ENCODE measurements at regions not wholly inside any gene's neighbourhood (a gene's known extent, or its start where the extent isn't known, plus 50 kb on each side); places are given as distances from the start of the nearest gene placed in this dataset.

DNA sequence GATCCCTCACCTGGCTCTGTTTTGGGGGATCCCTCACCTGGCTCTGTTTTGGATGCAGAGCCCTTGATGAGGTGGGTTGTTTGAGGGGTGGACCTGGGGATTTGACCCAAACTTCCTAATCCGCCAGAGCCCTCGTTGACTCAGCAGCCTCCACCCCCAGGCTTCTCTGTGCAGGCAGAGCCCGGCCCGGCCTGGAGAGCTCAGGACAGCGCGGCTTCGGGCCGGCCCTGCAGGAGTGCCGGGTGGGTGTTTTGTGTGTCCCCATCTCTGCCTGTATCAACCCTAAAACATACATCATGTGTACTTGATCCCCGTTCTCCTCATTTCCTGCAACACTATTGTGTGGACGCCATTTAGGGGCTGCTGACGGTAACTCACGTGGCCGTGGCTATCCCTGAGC lies 124.2 kb downstream of the SIK1 start:
- TF ChIP-seq, protein P1, sequence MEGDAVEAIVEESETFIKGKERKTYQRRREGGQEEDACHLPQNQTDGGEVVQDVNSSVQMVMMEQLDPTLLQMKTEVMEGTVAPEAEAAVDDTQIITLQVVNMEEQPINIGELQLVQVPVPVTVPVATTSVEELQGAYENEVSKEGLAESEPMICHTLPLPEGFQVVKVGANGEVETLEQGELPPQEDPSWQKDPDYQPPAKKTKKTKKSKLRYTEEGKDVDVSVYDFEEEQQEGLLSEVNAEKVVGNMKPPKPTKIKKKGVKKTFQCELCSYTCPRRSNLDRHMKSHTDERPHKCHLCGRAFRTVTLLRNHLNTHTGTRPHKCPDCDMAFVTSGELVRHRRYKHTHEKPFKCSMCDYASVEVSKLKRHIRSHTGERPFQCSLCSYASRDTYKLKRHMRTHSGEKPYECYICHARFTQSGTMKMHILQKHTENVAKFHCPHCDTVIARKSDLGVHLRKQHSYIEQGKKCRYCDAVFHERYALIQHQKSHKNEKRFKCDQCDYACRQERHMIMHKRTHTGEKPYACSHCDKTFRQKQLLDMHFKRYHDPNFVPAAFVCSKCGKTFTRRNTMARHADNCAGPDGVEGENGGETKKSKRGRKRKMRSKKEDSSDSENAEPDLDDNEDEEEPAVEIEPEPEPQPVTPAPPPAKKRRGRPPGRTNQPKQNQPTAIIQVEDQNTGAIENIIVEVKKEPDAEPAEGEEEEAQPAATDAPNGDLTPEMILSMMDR (IDR thresholded peaks at IDR 0.05; ENCODE audit: control insufficient read depth, extremely low read depth, insufficient read depth) = no peak
- no peak for DNase-seq (ENCODE audit: low read depth)
- no peak overlapping the region for H3K4me3 ChIP-seq (ENCODE audit: low read depth, low read length)

DNA sequence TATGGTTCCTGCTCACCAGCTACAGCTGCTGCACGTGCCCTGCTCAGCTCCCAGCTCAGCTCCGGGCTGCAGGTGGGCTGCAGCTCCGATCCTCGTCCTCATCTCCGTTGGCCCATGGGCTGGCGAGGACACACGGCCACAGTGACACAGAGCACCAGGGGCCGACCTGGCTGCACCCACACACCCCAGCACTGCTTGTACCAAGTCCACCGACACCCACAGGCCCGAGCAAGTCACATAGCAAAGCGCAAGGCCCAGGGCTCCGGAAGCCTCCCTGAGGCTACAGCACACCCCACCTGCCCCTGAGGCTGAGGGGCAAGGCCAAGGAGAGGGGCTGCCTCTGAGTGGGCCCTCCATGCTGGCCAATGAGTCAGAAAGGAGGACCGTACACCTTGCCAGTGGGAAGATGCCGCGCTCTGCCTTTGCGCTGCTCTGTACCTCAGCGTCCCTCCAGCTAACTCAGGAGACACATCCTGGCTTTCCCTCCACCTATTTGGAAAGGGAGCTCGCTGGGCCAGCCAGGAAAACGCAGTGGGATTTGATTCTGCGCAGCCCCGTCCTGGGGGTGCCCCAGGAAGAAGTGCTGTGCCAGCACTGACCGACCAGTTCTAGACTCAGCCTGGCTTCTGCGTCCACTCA lies 124.8 kb downstream of the SIK1 start:
- no peak for DNase-seq (ENCODE audit: low read depth)
- H3K4me3 ChIP-seq (ENCODE audit: low read depth, low read length) = no peak overlapping the region
- TF ChIP-seq, protein P1 (IDR thresholded peaks at IDR 0.05; ENCODE audit: control insufficient read depth, extremely low read depth, insufficient read depth) = no peak

DNA sequence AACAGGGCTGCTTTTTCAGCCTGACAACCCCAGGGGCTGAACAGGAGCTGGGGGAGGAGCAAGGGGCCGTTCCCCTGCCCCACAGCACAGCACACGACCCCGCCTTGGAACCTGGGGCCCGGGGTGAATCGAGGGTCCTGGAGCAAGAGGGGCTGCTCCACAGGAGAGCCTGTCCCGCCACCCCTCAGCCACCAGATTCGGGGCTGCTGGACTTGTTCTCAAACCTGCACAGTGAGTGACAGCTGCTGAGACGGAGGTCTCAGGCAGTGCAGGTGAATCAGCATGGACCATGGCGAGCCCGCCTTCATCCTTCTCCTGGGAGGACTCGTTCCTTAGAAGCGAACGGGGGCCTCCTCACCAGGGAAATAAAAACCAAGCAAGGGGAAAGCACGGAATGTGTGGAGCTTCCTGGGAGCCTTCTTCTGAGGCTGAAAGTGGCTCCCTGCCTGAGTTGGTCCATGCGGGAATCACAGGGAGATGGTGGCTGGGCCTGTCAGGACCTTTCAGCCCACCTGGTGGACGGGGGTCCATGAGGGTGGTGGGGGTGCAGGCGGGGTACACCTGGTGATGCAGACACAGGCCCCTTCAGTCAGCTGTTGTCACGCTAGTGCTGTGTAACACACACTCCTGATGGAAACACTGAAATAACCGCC lies 125.4 kb downstream of the SIK1 start:
- TF ChIP-seq, protein P1 (IDR thresholded peaks at IDR 0.05; ENCODE audit: control insufficient read depth, extremely low read depth, insufficient read depth) = no peak
- no peak overlapping the region for H3K4me3 ChIP-seq (ENCODE audit: low read depth, low read length)
- no peak for DNase-seq (ENCODE audit: low read depth)

DNA sequence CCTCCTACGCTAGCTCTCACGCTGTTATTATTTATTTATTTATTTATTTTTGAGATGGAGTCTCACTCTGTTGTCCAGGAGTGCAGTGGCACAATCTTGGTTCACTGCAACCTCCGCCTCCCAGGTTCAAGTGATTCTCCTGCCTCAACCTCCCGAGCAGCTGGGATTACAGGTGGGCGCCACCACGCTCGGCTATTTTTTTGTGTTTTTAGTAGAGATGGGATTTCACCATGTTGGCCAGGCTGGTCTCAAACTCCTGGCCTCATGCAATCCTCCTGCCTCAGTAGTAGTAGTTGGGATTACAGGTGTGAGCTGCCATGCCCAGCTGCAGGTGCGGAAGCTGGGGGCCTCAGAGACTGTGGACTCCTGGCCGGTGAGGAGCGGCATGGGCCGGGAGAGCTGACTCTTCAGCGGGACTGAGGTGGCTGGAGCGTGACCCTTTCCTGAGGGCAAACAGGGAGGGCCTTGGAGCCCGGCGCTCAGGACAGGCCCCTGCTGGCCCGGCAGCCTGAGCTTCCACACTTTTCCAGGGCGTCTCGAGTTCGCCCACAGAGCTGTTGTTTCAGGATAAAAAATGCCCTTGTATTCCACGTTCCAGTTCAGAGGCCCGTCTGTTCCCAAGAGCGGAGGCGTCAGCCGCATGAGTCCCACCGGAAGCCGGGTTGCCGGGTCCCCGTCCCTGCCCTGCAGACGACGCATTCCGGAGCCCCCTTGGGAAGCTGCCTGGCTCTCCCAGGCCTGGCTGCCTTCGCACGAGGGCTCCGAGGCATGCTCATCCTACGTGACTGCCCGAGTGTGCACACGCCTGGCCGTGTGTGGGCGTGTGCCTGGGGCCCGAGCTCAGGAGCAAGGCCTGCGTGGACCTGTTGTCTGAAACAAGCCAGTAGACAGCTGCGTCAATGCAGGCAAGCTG lies 126.2 kb downstream of the SIK1 start:
- TF ChIP-seq, protein P1 (IDR thresholded peaks at IDR 0.05; ENCODE audit: control insufficient read depth, extremely low read depth, insufficient read depth) = no peak
- H3K4me3 ChIP-seq (ENCODE audit: low read depth, low read length) = no peak overlapping the region

DNA sequence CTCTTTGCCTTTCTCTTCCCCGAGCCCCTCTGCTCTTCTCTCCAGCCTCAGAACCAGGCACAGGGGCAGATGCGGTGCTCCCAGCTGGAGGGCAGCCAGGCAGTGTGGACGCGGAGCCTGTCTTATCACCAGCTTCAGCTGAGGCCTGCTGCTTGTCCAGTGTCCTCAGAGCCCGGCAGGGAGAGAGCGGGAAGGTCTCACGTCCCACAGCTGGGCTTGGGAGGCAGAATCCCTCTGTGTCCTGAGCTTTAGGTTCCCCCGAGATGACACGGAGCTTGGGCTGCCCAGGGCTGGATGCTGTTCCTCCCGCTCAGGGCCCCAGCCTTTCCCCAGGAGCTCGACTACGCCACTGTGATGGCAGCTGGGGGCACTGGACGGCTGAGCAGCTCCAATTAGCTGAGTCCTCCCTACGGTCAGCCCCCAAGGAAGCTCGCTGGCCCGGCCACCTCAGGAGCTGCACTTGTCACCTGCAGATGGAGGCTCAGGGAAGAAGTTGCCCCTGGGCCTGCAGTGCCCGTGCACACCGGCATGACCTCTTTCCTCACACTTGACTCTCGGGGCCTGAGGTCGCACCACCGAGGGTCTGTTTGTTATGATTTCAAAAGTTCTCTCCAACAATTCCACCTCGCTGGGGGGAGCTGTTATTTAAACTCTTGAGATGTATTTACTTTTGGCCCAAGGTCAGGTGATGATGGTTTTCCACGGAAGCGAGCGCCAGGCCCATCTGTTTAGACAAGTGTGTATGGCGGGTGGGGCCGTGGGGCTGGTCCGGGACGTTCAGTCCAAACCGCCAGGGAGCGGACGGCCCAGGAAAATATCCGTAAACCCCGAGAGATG lies 127.3 kb downstream of the SIK1 start:
- no peak overlapping the region for H3K4me3 ChIP-seq (ENCODE audit: low read depth, low read length)
- TF ChIP-seq, protein P1 (IDR thresholded peaks at IDR 0.05; ENCODE audit: control insufficient read depth, extremely low read depth, insufficient read depth) = no peak
- DNase-seq (ENCODE audit: low read depth) = no peak

More for the DNA sequence above, 126.2 kb downstream of the SIK1 start:
- DNase-seq (ENCODE audit: low read depth) = no peak
